HAP-1 (cell line): ENCODE measurements at regions not wholly inside any gene's neighbourhood (a gene's known extent, or its start where the extent isn't known, plus 50 kb on each side); places are given as distances from the start of the nearest gene placed in this dataset.
"Not testable (repeated sequence)": the region's sequence is repeated elsewhere in the genome, so short reads cannot be mapped to it uniquely, and the experiment has no call there.

Experiments used
- DNase-seq, 2 experiments: peaks; one replicate each; pipeline ENCODE4 v3.0.0-alpha.2; 2016 to 2020; ENCODE audit warnings: low spot score in 2 of 2
- H3K27me3 ChIP-seq: fragments of 250-450 bp; sonication (Bioruptor Pico); 2 replicates; pipeline ENCODE4 v1.5.1; 2020; ENCODE audit warnings: low read depth, mild to moderate bottlenecking, moderate library complexity
- H3K36me3 ChIP-seq: fragments of 250-450 bp; sonication (Bioruptor Pico); replicated peaks from 2 replicates; pipeline ENCODE4 v1.5.1; 2020; ENCODE audit warnings: mild to moderate bottlenecking
- H3K4me1 ChIP-seq: fragments of 250-450 bp; sonication (Bioruptor Pico); 2 replicates; pipeline ENCODE4 v1.5.1; 2020; ENCODE audit warnings: mild to moderate bottlenecking
- H3K4me3 ChIP-seq: fragments of 250-450 bp; sonication (Bioruptor Pico); 2 replicates; pipeline ENCODE4 v1.5.1; 2020; ENCODE audit warnings: mild to moderate bottlenecking, moderate library complexity
- H3K9me3 ChIP-seq: fragments of 250-450 bp; sonication (Bioruptor Pico); 2 replicates; pipeline ENCODE4 v1.5.1; 2020; ENCODE audit warnings: mild to moderate bottlenecking, moderate library complexity
- in situ Hi-C: fragments of 300-500 bp; cut with MboI; formaldehyde crosslinking; loops from 3 replicates; pipeline ENCODE4 v1.14.3; 2020; ENCODE audit warnings: low sequenced_read_pairs, inconsistent platforms, mixed read lengths

DNA sequence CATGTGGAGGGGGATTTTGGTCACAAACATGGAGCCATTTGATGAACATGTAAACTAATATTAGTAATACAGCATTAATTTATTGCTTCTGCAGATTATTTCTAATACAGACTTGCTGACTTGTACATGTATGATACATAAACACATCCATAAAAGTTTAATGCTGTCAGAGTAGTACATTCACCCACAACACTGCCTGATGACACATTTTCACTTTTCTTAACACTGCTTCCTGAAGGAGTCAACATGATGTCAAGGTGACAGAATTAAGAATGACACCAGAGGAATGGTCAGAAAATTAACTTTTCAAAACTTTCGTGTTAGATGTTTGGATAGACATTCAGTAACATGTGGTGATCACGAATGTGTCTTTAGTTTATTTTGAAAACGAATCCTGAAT, 199.4 kb downstream of the SATB1 start:
- no peak for DNase-seq
- H3K36me3 ChIP-seq: no peaks in the 10 kb centered on the region
- H3K9me3 ChIP-seq: no peaks in the 10 kb centered on the region
- no peaks in the 10 kb centered on the region for H3K27me3 ChIP-seq
- H3K4me3 ChIP-seq: no peak overlapping the region
- no peaks in the 10 kb centered on the region for H3K4me1 ChIP-seq
- in situ Hi-C loops: no loop called here

GRCh38 chr3:18224426-18224825, 200.7 kb downstream of the SATB1 start:
- Histone ChIP-seq H3K9me3 (no peaks in the 10 kb centered on the region), H3K27me3 (no peaks in the 10 kb centered on the region), H3K4me1 (no peaks in the 10 kb centered on the region), H3K4me3 (no peak overlapping the region), H3K36me3 (no peaks in the 10 kb centered on the region)
- DNase-seq: no peak
- in situ Hi-C loops: no loop called here

GRCh38 chr3:18223974-18224373, 201.2 kb downstream of the SATB1 start:
- Histone ChIP-seq H3K36me3 (no peaks in the 10 kb centered on the region), H3K9me3 (no peaks in the 10 kb centered on the region), H3K4me1 (no peaks in the 10 kb centered on the region), H3K4me3 (no peak overlapping the region), H3K27me3 (no peaks in the 10 kb centered on the region)
- in situ Hi-C loops: no loop called here
- no peak for DNase-seq

- Histone ChIP-seq H3K9me3 (no peaks in the 10 kb centered on the region), H3K36me3 (no peaks in the 10 kb centered on the region), H3K27me3 (no peaks in the 10 kb centered on the region), H3K4me1 (no peaks in the 10 kb centered on the region), H3K4me3 (no peak overlapping the region)
- in situ Hi-C loops: no loop called here
- DNase-seq: no peak
Measured at GRCh38 chr3:18223571-18223970, 201.6 kb downstream of the SATB1 start.

GRCh38 chr3:18222686-18223085, 202.5 kb downstream of the SATB1 start:
- Histone ChIP-seq H3K36me3 (no peaks in the 10 kb centered on the region), H3K27me3 (no peaks in the 10 kb centered on the region), H3K9me3 (no peaks in the 10 kb centered on the region), H3K4me1 (no peaks in the 10 kb centered on the region), H3K4me3 (no peak overlapping the region)
- no peak for DNase-seq
- in situ Hi-C loops: no loop called here

DNA sequence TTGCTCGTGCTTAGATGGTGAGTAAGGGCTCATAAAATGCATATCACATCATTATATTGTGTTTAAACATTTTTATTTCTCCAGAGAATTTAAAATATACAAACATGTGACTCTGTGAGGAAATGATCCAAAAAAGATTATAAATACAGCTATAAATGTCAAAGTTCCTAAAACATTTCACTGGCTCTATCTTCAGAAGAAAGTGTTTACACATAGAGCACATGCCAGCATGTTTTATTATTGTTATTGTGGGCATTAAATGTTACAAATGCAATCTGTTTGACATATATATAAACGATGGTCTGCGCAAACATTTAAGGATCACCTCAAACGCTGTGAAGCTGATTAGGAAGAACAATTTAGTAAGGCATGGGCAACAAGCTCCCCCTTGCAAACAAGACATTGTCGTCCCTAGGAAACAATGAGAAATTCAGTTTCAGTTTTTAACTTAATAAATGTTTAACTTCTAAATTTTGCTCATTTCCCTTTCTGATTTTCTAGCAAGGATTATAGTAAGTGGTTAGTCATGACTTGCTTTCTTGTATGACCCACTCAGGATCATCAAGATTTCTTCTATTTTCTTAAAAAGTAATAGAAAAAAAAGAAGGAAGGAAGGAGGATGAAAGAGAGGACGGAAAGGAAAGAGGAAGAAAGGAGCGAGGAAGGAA, 207.5 kb downstream of the SATB1 start:
- H3K36me3 ChIP-seq: no peaks in the 10 kb centered on the region
- H3K4me1 ChIP-seq: peaks cover 5% of the 10 kb centered on the region
- no peaks in the 10 kb centered on the region for H3K27me3 ChIP-seq
- H3K9me3 ChIP-seq: no peaks in the 10 kb centered on the region
- DNase-seq: no peak
- in situ Hi-C loops: no loop called here
- no peak overlapping the region for H3K4me3 ChIP-seq

DNA sequence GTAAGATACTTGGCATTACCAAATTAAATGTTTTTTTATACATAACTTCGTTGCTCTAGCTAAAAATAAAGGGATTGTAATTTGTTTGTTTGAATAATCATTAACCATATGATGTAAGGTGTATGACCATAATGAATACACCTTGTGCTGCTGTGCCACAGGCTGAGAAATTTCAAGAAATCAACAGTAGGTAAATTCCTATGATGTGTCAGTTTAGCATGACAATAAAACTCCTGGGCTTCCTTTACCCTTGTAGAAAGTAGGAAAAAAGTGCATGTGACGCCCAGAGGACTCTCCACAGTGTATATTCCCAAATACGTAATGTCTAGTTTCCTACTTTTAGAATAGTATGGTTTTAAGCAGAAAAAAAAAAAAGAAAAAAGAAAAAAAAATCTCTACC, 208.1 kb downstream of the SATB1 start:
- Histone ChIP-seq H3K4me1 (peaks cover 5% of the 10 kb centered on the region), H3K36me3 (no peaks in the 10 kb centered on the region), H3K27me3 (no peaks in the 10 kb centered on the region), H3K9me3 (no peaks in the 10 kb centered on the region), H3K4me3 (no peak overlapping the region)
- no peak for DNase-seq
- in situ Hi-C loops: no loop called here

DNA sequence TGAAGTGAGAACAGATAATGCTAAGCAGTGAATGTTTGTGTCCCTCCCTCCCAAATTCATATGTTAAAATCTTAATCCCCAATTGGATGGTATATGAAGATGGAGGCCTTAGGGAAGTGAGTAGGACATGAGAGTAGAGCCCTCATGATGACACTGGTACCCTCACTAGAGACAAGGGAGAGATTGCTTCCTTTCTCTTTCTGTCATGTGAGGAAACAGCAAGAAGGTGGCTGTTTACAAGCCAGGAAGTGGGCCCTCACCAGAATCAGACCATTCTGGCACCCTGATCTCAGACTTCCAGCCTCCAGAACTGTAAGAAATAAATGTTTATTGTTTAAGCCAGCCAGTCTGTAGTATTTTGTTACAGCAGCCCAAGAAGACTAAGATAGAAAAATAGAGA, 209.5 kb downstream of the SATB1 start:
- DNase-seq: peak in 1 of 2 experiments; percentile 49
- in situ Hi-C loops: no loop called here
- peaks cover 5% of the 10 kb centered on the region for H3K4me1 ChIP-seq

DNA sequence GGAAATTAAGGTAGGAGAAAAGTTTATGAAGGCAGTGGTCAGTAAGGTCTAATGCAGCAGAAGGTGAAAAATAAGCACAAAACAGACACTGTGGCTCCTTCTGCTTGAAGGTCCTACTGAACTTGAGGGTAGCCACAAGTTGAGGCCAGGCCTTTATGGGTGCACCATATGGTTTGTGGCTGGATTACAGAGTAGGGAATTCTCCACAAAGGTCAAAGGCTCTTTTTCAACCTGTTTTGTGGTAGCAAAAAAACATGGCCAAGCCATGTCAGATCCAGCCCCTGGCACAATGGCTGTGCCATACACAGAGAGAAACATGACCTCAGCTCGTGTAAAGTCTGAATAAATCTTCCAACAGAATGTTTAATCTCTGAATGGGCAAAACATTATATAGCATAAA, 214.0 kb downstream of the SATB1 start:
- Histone ChIP-seq H3K4me3 (no peak overlapping the region), H3K36me3 (no peaks in the 10 kb centered on the region), H3K9me3 (no peaks in the 10 kb centered on the region), H3K27me3 (no peaks in the 10 kb centered on the region), H3K4me1 (peaks cover 5% of the 10 kb centered on the region)
- in situ Hi-C loops: no loop called here
- no peak for DNase-seq

More for the DNA sequence above, 209.5 kb downstream of the SATB1 start:
- no peaks in the 10 kb centered on the region for H3K36me3 ChIP-seq
- no peaks in the 10 kb centered on the region for H3K27me3 ChIP-seq
- no peaks in the 10 kb centered on the region for H3K9me3 ChIP-seq
- no peak overlapping the region for H3K4me3 ChIP-seq

DNA sequence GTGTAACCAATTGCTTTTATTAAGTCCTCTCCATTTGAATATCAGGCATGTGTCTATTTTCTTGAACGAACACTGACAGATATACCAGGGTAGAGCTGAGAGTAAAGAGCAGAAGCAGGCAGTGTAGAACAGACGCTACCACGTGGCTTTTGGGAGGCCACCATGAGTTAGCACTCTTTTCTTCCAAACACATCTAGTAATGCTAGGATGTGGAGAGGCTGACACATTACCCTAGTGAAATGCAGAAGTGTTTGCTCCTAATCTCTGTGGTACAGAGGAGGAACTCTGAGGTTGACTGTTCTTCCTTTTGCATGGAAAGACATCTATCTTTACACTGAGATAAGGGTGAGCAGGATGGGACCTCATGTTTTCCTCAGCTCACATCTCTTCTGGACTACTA, 216.3 kb downstream of the SATB1 start:
- in situ Hi-C loops: no loop called here
- Histone ChIP-seq H3K9me3 (no peaks in the 10 kb centered on the region), H3K36me3 (no peaks in the 10 kb centered on the region), H3K4me1 (no peaks in the 10 kb centered on the region), H3K4me3 (no peak overlapping the region), H3K27me3 (no peaks in the 10 kb centered on the region)
- DNase-seq: no peak

GRCh38 chr3:18208091-18208490, 217.0 kb downstream of the SATB1 start:
- Histone ChIP-seq H3K4me1 (no peaks in the 10 kb centered on the region), H3K36me3 (no peaks in the 10 kb centered on the region), H3K4me3 (no peak overlapping the region), H3K27me3 (no peaks in the 10 kb centered on the region), H3K9me3 (no peaks in the 10 kb centered on the region)
- no peak for DNase-seq
- in situ Hi-C loops: no loop called here

GRCh38 chr3:18207226-18207625, 217.9 kb downstream of the SATB1 start:
- H3K4me1 ChIP-seq: no peaks in the 10 kb centered on the region
- DNase-seq: no peak
- H3K4me3 ChIP-seq: no peak overlapping the region
- in situ Hi-C loops: no loop called here
- no peaks in the 10 kb centered on the region for H3K9me3 ChIP-seq
- H3K27me3 ChIP-seq: no peaks in the 10 kb centered on the region
- H3K36me3 ChIP-seq: no peaks in the 10 kb centered on the region

DNA sequence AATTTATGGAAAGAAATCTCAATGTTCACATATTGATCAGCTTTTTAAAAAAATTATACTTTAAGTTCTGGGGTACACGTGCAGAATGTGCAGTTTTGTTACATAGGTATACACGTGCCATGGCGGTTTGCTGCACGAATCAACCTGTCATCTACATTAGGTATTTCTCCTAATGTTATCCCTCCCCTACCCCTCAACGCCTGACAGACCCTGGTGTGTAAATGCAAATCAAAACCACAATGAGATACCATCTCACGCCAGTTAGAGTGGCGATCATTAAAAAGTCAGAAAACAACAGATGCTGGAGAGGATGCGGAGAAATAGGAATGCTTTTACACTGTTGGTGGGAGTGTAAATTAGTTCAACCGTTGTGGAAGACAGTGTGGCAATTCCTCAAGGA, 219.4 kb downstream of the SATB1 start:
- H3K36me3 ChIP-seq, H3K4me1 ChIP-seq, H3K27me3 ChIP-seq, H3K4me3 ChIP-seq, in situ Hi-C loops, DNase-seq, H3K9me3 ChIP-seq: not testable (repeated sequence)

DNA sequence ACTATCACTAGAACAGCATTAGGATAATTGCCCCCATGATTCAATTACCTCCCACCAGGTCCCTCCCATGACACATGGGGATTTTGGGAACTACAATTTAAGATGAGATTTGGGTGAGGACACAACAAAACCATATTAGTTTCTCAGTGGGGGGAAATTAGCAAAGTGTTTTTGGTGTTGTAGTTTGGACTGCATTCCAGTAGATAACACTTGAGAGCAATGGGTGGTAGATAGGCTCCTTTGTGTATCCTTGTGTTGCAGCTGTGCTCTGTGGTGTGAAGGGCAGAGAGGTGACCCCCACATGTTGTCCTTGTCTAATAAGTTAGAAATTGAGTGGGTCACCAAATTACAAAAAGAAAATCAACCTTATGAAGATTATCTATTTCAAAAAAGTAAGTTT, 223.8 kb downstream of the SATB1 start:
- no peaks in the 10 kb centered on the region for H3K27me3 ChIP-seq
- in situ Hi-C loops: no loop called here

DNA sequence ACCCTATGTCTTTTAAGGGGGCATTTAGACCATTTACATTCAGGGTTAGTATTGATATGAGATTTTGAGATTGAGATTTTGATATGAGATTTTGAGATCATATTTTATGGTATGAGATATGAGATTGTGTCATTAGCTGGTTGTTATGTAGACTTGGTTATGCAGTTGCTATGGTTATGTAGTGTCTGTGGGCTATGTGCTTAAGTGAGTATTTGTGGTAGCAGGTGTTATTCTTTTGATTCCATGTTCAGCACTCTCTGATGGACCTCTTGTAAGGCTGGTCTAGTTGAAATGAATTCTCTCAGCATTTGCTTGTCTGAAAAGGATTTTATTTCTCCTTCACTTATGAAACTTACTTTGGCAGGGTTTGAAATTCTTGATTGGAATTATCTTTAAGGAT, 225.4 kb downstream of the SATB1 start:
- H3K4me1 ChIP-seq: no peaks in the 10 kb centered on the region
- no peaks in the 10 kb centered on the region; the same call in 1 of the 2 replicates for H3K9me3 ChIP-seq
- no peaks in the 10 kb centered on the region for H3K36me3 ChIP-seq
- in situ Hi-C loops: no loop called here
- no peaks in the 10 kb centered on the region for H3K27me3 ChIP-seq
- H3K4me3 ChIP-seq: no peak overlapping the region
- DNase-seq: no peak

More for the DNA sequence above, 223.8 kb downstream of the SATB1 start:
- no peak overlapping the region for H3K4me3 ChIP-seq
- no peaks in the 10 kb centered on the region for H3K36me3 ChIP-seq
- H3K9me3 ChIP-seq: no peaks in the 10 kb centered on the region; the same call in 1 of the 2 replicates
- DNase-seq: no peak
- H3K4me1 ChIP-seq: no peaks in the 10 kb centered on the region
